IPS-20b (cell line): ENCODE measurements at regions not wholly inside any gene's neighbourhood (a gene's known extent, or its start where the extent isn't known, plus 50 kb on each side); places are given as distances from the start of the nearest gene placed in this dataset.

Experiments used
- H3K27ac ChIP-seq: one replicate; pipeline ENCODE4 v1.5.1; 2013; ENCODE audit warnings: low read length
- H3K27me3 ChIP-seq: 2 replicates; pipeline ENCODE4 v1.6.1; 2013; ENCODE audit warnings: mild to moderate bottlenecking, low read length, inconsistent platforms; ENCODE audit not compliant: insufficient read depth
- H3K36me3 ChIP-seq: 2 replicates; pipeline ENCODE4 v1.6.1; 2013; ENCODE audit warnings: low read depth, mild to moderate bottlenecking, inconsistent platforms, low read length, moderate library complexity; ENCODE audit not compliant: insufficient read depth
- H3K4me1 ChIP-seq: 2 replicates; pipeline ENCODE4 v1.6.1; 2013; ENCODE audit warnings: mild to moderate bottlenecking, control low read depth, inconsistent platforms, low read length, moderate library complexity; ENCODE audit not compliant: insufficient read depth
- H3K4me3 ChIP-seq: 2 replicates; pipeline ENCODE4 v1.5.1; 2013; ENCODE audit warnings: mild to moderate bottlenecking, low read length, inconsistent platforms
- H3K9ac ChIP-seq: 2 replicates; pipeline ENCODE4 v1.6.1; 2013; ENCODE audit warnings: low read depth, mild to moderate bottlenecking, inconsistent platforms, low read length, moderate library complexity
- H3K9me3 ChIP-seq: 2 replicates; pipeline ENCODE4 v1.6.1; 2013; ENCODE audit warnings: mild to moderate bottlenecking, low read depth, low read length, inconsistent platforms; ENCODE audit not compliant: insufficient read depth

DNA sequence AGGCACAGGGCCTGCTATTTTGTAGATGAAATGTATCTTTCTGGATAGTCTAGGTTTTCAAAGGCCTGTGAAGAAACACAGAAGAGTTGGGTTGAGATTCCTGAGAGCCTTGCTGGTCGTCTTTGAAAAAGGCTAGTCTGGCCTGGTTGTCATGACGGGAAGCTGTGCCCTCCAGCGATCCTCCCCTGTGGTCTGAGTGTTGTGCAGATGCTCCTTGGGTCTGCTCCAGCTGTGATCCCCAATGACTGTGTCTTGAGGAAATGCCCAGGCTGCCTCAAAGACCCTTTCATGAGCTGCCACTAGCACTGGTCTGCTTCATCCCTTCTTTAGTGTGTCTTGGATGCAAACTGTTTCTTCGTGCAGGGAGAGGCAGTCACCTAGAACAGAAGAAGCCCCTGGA lies 111.0 kb upstream of the SYNPR start:
- no peak overlapping the region for H3K27ac ChIP-seq
- no peaks in the 10 kb centered on the region for H3K27me3 ChIP-seq
- no peak overlapping the region for H3K4me3 ChIP-seq
- no peak overlapping the region for H3K9ac ChIP-seq
- no peaks in the 10 kb centered on the region for H3K36me3 ChIP-seq
- H3K9me3 ChIP-seq: no peaks in the 10 kb centered on the region
- peaks cover 5% of the 10 kb centered on the region; the same call in 1 of the 2 replicates for H3K4me1 ChIP-seq

DNA sequence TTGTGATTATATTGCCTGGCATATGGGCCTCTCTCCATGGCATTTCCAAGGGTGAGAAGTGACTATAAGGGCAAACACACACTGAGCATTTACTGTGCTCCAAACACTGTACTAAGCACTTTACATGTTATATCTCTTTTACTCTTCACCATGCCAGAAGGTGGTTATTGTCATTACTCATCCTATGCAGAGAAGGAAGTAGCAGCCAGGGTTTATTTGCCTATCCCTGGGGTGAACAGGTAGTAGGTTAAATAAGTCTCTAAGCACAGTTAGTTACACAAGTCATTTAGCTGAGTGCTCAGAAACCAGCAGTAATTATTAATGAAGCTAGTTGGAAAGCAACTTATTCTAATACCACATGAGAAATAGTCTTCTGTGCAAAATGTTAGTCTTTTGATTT lies 109.9 kb upstream of the SYNPR start:
- Histone ChIP-seq H3K36me3 (no peaks in the 10 kb centered on the region), H3K9me3 (no peaks in the 10 kb centered on the region), H3K27ac (no peak overlapping the region), H3K4me1 (peaks cover 5% of the 10 kb centered on the region; the same call in 1 of the 2 replicates), H3K4me3 (no peak overlapping the region), H3K9ac (no peak overlapping the region), H3K27me3 (no peaks in the 10 kb centered on the region)

- Histone ChIP-seq H3K27me3 (no peaks in the 10 kb centered on the region), H3K9me3 (no peaks in the 10 kb centered on the region), H3K4me1 (no peaks in the 10 kb centered on the region), H3K4me3 (no peak overlapping the region), H3K9ac (no peak overlapping the region), H3K36me3 (no peaks in the 10 kb centered on the region), H3K27ac (no peak overlapping the region)
Measured at GRCh38 chr3:63179862-63180522, 98.1 kb upstream of the SYNPR start.

DNA sequence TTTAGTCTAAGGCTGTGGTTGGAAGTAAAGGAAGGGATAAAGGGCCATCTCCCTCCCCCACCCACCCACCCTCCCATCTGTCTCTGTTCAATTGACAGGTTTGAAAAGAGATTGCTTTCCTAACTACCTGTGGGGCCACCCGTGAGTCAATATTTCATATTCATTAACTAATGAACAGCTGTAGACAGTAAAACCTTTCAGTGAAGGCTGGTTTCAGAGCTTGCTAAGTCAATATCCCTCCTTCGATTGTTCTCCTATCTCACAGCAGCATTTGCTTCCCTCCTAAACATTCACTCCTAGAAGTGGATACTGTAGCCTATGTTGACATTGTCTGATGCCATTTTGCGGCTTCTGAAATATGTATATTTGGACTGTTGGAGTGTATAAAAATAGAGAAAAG lies 85.9 kb upstream of the SYNPR start:
- H3K4me3 ChIP-seq: no peak overlapping the region
- no peak overlapping the region for H3K27ac ChIP-seq
- H3K27me3 ChIP-seq: no peaks in the 10 kb centered on the region
- no peaks in the 10 kb centered on the region for H3K9me3 ChIP-seq
- no peaks in the 10 kb centered on the region for H3K4me1 ChIP-seq
- no peak overlapping the region for H3K9ac ChIP-seq
- no peaks in the 10 kb centered on the region for H3K36me3 ChIP-seq

- Histone ChIP-seq H3K9ac (no peak overlapping the region), H3K4me1 (no peaks in the 10 kb centered on the region), H3K36me3 (no peaks in the 10 kb centered on the region), H3K27ac (no peak overlapping the region), H3K9me3 (no peaks in the 10 kb centered on the region), H3K27me3 (no peaks in the 10 kb centered on the region), H3K4me3 (no peak overlapping the region)
Measured at GRCh38 chr3:63193647-63194046, 84.5 kb upstream of the SYNPR start.

- Histone ChIP-seq H3K27me3 (no peaks in the 10 kb centered on the region), H3K9ac (no peak overlapping the region), H3K27ac (no peak overlapping the region), H3K4me3 (no peak overlapping the region), H3K9me3 (no peaks in the 10 kb centered on the region), H3K36me3 (no peaks in the 10 kb centered on the region), H3K4me1 (no peaks in the 10 kb centered on the region)
Measured at GRCh38 chr3:63199606-63200005, 78.5 kb upstream of the SYNPR start.

- no peak overlapping the region for H3K9ac ChIP-seq
- no peaks in the 10 kb centered on the region for H3K36me3 ChIP-seq
- H3K27ac ChIP-seq: no peak overlapping the region
- H3K9me3 ChIP-seq: no peaks in the 10 kb centered on the region
- no peaks in the 10 kb centered on the region for H3K27me3 ChIP-seq
- no peaks in the 10 kb centered on the region for H3K4me1 ChIP-seq
- no peak overlapping the region for H3K4me3 ChIP-seq
Measured at GRCh38 chr3:63202529-63202928, 75.6 kb upstream of the SYNPR start.

- Histone ChIP-seq H3K27me3 (no peaks in the 10 kb centered on the region), H3K4me3 (no peak overlapping the region), H3K27ac (no peak overlapping the region), H3K36me3 (no peaks in the 10 kb centered on the region), H3K4me1 (peaks cover 2% of the 10 kb centered on the region; the same call in 1 of the 2 replicates), H3K9me3 (no peaks in the 10 kb centered on the region), H3K9ac (no peak overlapping the region)
Measured at GRCh38 chr3:63207066-63207590, 71.0 kb upstream of the SYNPR start.

DNA sequence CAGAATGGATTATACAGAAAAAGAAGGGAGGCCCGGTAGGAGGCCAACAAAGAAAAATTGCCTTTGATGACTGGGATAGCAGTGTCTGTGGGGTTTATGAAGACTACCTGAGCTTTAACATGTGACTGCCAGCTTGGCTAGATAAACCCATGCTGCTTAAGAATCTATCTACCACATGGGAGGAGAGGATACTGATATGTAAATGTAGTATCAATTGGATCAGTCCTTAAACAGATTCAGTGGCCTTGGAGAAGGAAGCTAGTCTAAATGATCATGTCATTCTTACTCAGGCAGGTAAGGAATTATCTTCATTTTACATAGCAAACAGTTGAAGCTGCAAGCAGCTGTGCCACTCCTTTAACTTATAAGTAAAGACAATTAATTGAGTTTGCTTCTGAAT lies 50.0 kb upstream of the SYNPR start:
- Histone ChIP-seq H3K4me1 (peaks cover 15% of the 10 kb centered on the region; the same call in 1 of the 2 replicates), H3K4me3 (no peak overlapping the region), H3K27me3 (no peaks in the 10 kb centered on the region), H3K9me3 (no peaks in the 10 kb centered on the region), H3K9ac (no peak overlapping the region), H3K27ac (no peak overlapping the region), H3K36me3 (no peaks in the 10 kb centered on the region)
